NCI-H128 (cell line): ENCODE measurements at regions not wholly inside any gene's neighbourhood (a gene's known extent, or its start where the extent isn't known, plus 50 kb on each side); places are given as distances from the start of the nearest gene placed in this dataset.

Experiments used
- DNase-seq: peaks from one replicate; lab custom pipeline; 2025; ENCODE audit not compliant: unreplicated experiment; lab: John Stamatoyannopoulos, UW

- no peak for DNase-seq
Measured at GRCh38 chr2:156647377-156648010, 211.3 kb downstream of the GPD2 start.

- no peak for DNase-seq
Measured at GRCh38 chr2:156648522-156648921, 212.3 kb downstream of the GPD2 start.

GRCh38 chr2:156649596-156649995, 213.4 kb downstream of the GPD2 start:
- DNase-seq = no peak

GRCh38 chr2:156652691-156653090, 216.5 kb downstream of the GPD2 start:
- no peak for DNase-seq

- DNase-seq = no peak
Measured at GRCh38 chr2:156653675-156654074, 217.5 kb downstream of the GPD2 start.

GRCh38 chr2:156657809-156658208, 221.6 kb downstream of the GPD2 start:
- DNase-seq = no peak

- DNase-seq = no peak
Measured at GRCh38 chr2:156659694-156660093, 223.5 kb downstream of the GPD2 start.

GRCh38 chr2:156663757-156664409, 227.7 kb downstream of the GPD2 start:
- DNase-seq = no peak

GRCh38 chr2:156666130-156666785, 230.1 kb downstream of the GPD2 start:
- no peak for DNase-seq

GRCh38 chr2:156670104-156670503, 233.9 kb downstream of the GPD2 start:
- no peak for DNase-seq

GRCh38 chr2:156671706-156672361, 235.7 kb downstream of the GPD2 start:
- no peak for DNase-seq

GRCh38 chr2:156672556-156673332, 236.6 kb downstream of the GPD2 start:
- no peak for DNase-seq

GRCh38 chr2:156673333-156673615, 237.1 kb downstream of the GPD2 start:
- no peak for DNase-seq

- no peak for DNase-seq
Measured at GRCh38 chr2:156673981-156674380, 237.8 kb downstream of the GPD2 start.

GRCh38 chr2:156675896-156676295, 239.7 kb downstream of the GPD2 start:
- DNase-seq = no peak

GRCh38 chr2:156679820-156680219, 243.6 kb downstream of the GPD2 start:
- no peak for DNase-seq

- no peak for DNase-seq
Measured at GRCh38 chr2:156680266-156680665, 244.1 kb downstream of the GPD2 start.

- no peak for DNase-seq
Measured at GRCh38 chr2:156687126-156687525, 250.9 kb downstream of the GPD2 start.

- DNase-seq = no peak
Measured at GRCh38 chr2:156687715-156688114, 251.5 kb downstream of the GPD2 start.

GRCh38 chr2:156689939-156690338, 253.8 kb downstream of the GPD2 start:
- DNase-seq = no peak

GRCh38 chr2:156691014-156691413, 254.8 kb downstream of the GPD2 start:
- DNase-seq = no peak
